IPS-18a (cell line): ENCODE measurements at regions not wholly inside any gene's neighbourhood (a gene's known extent, or its start where the extent isn't known, plus 50 kb on each side); places are given as distances from the start of the nearest gene placed in this dataset.

Experiments
- H3K27ac ChIP-seq: one replicate; pipeline ENCODE4 v1.5.1; 2013; ENCODE audit warnings: low read length
- H3K27me3 ChIP-seq: one replicate; pipeline ENCODE4 v1.6.1; 2013; ENCODE audit warnings: mild to moderate bottlenecking, low read length; ENCODE audit not compliant: control insufficient read depth, insufficient read depth
- H3K36me3 ChIP-seq: one replicate; pipeline ENCODE4 v1.6.1; 2013; ENCODE audit warnings: low read depth, low read length; ENCODE audit not compliant: control insufficient read depth
- H3K4me1 ChIP-seq: one replicate; pipeline ENCODE4 v1.6.1; 2013; ENCODE audit warnings: low read depth, low read length; ENCODE audit not compliant: control insufficient read depth
- H3K4me3 ChIP-seq: one replicate; pipeline ENCODE4 v1.5.1; 2013; ENCODE audit warnings: low read length
- H3K9ac ChIP-seq: one replicate; pipeline ENCODE4 v1.6.1; 2013; ENCODE audit warnings: mild to moderate bottlenecking, low read length, moderate library complexity
- H3K9me3 ChIP-seq: one replicate; pipeline ENCODE4 v1.6.1; 2013; ENCODE audit warnings: low read depth, low read length; ENCODE audit not compliant: control insufficient read depth

DNA sequence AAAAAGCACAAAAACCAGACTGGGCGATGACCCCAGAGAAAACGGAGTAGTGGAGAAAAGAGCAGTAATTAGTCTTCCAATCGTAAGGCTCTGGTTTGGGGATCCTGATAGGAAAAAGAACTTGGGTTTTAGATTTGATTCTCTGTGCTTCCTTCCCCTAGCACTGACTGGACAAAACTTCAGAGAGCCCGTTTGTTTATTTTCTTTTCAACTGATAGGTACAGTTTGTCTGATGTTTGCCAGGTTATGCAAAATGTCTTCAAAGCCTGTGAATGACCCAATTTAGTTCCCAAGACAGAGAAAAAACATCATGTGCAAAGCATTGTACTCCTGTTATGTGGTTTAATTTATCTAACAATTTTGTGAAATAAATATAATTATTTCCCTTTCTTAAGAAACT, 151.1 kb upstream of the COX10 start:
- peaks cover 12% of the 10 kb centered on the region for H3K4me1 ChIP-seq
- H3K27me3 ChIP-seq: no peaks in the 10 kb centered on the region
- H3K9me3 ChIP-seq: no peaks in the 10 kb centered on the region
- H3K9ac ChIP-seq: no peak overlapping the region
- H3K27ac ChIP-seq: no peak overlapping the region
- no peaks in the 10 kb centered on the region for H3K36me3 ChIP-seq
- no peak overlapping the region for H3K4me3 ChIP-seq

DNA sequence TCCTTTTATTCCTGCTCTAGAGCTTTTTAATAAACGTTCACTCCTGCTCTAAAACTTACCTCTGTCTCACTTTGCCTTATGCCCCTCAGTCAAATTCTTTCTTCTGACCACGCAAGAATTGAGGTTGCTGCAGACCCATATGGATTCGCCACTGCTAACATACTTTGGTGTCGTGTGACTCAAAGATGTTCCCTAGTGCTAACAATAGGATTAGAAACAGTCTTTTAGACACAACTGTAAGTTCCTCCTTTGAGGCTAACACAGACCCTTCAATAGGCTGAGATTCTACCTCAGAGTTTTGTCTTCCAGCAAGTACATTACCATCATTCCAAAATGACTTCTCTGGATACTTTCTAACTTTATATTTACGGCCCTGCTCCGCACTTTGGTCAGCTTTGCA, 149.5 kb upstream of the COX10 start:
- Histone ChIP-seq H3K9me3 (no peaks in the 10 kb centered on the region), H3K4me1 (peaks cover 11% of the 10 kb centered on the region), H3K4me3 (no peak overlapping the region), H3K27ac (no peak overlapping the region), H3K27me3 (no peaks in the 10 kb centered on the region), H3K36me3 (no peaks in the 10 kb centered on the region), H3K9ac (no peak overlapping the region)

DNA sequence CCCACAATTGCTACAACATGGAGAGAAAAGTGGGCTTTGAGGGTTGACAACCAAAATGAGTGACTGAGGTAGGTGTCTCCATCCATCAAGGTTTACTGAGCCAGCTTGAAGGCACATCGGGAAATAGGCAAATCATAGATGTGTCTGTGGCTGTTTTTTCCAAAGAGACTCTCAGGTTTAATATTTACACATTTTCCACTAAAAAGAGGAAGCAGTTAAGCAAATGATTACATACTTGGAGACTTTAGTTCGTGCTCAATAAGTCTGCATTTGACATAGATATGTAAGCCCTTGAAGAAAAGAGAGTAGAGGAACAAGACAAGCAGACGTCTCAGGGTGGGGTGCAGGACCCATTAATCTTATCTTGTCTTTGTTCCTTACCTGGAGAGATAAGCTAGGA, 148.9 kb upstream of the COX10 start:
- no peak overlapping the region for H3K4me3 ChIP-seq
- H3K4me1 ChIP-seq: peaks cover 5% of the 10 kb centered on the region
- H3K27me3 ChIP-seq: no peaks in the 10 kb centered on the region
- H3K36me3 ChIP-seq: no peaks in the 10 kb centered on the region
- no peak overlapping the region for H3K9ac ChIP-seq
- H3K27ac ChIP-seq: no peak overlapping the region
- H3K9me3 ChIP-seq: no peaks in the 10 kb centered on the region

DNA sequence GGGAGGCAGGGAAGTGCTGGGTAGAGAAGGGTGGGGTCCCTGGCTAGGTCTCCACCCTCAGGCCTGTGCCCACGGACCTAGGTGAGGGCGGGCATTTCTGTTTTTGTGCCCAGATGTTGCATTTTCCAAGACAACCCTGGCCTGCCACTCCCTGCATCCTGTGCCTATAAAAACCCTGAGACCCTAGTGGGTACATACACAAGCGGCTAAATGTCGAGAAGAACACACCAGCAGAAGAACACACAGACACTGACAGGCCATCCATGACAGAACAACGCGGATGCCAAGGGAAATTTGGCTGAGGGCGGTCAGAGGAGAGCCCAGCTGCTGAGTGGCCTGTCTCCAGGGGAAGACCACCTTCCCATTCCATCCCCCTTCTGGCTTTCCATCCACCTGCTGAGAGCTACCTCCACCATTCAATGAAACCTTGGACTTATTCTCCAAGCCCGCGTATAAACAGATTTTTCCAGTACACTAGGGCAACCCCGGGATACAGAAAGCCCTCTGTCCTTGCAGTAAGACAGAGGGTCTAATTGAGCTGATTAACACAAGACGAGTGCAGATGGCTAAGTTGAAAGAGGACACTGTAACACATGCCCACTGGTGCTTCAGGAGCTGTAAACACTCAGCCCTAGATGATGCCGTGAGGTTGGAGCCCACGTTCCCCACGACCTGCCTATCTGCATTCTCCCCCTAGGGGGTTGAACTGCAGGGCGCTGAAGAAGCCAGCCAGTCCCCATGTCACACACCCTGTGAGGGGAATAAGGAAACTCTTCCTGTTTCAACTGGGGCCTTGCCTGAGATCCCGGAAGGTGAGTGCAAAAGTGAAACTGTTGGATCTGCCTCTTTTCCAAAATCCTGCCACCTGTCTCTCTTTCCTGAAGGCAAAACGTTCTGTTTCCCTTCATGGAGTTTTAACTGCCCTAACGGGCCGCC, 147.2 kb upstream of the COX10 start:
- Histone ChIP-seq H3K9ac (no peak overlapping the region), H3K9me3 (no peaks in the 10 kb centered on the region)

DNA sequence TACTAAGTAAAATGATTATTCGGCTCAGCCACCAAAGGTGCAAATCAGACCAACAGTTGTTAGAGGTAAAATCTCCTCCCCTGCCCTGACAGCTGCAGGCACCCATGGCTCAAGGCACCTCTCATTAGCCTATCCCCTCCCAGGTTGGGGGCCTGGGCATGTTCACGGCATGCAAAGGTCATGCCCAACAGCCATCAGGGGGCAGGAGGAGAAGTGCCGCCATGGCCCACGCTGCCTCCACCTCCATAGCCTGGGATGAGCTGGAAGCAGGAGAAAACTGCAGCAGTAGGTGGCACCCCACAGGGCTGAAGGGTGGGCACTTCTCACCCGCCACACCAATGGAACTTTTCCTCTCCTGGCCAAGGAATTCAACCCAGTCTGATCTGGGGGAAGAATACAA, 146.4 kb upstream of the COX10 start:
- Histone ChIP-seq H3K4me1 (peaks cover 3% of the 10 kb centered on the region), H3K9ac (no peak overlapping the region), H3K4me3 (no peak overlapping the region), H3K27ac (no peak overlapping the region), H3K36me3 (no peaks in the 10 kb centered on the region), H3K9me3 (no peaks in the 10 kb centered on the region), H3K27me3 (no peaks in the 10 kb centered on the region)

More for the DNA sequence above, 147.2 kb upstream of the COX10 start:
- Histone ChIP-seq H3K36me3 (no peaks in the 10 kb centered on the region), H3K4me1 (peaks cover 3% of the 10 kb centered on the region), H3K27me3 (no peaks in the 10 kb centered on the region), H3K27ac (no peak overlapping the region), H3K4me3 (no peak overlapping the region)

DNA sequence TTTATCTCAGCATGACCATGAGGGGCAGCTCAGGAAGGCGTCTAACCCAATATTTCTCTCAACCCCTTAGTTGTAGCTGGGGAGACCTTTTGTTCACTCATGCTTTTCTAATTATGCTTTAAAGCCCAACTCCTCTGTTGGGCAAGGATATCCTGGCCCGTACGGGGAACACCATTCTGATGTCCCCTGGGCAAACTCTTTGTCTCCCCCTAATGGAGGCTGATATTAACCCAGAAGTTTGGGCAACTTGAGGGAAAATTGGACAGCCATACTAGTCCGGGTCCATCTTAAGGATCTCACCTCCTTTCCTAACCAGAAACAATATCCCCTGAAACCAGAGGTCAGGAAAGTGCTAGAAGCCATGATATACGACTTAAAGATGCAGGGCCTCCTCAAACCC, 143.7 kb upstream of the COX10 start:
- no peak overlapping the region for H3K4me3 ChIP-seq
- no peak overlapping the region for H3K27ac ChIP-seq
- H3K4me1 ChIP-seq: peaks cover 3% of the 10 kb centered on the region
- no peaks in the 10 kb centered on the region for H3K9me3 ChIP-seq
- H3K36me3 ChIP-seq: no peaks in the 10 kb centered on the region
- H3K9ac ChIP-seq: no peak overlapping the region
- H3K27me3 ChIP-seq: no peaks in the 10 kb centered on the region

DNA sequence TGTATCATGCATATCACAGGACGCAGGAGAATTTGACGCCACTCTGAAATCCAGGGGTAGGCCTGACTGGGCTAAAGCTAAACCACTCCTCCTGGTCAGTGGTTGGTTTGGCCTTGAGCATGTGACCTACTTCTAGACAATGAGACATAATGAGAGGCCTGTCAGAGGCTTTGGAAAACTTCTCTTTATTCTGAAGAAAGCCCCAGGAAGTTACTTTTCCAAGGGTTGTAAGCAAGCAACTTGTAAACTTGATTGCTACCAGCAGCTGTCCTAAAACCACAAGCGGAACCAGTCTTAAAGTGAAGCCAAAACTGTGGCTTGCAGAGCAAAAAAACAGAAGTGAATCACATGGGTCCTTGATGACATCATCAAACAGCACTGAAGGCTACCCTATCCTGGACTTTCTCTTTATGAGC, 138.2 kb upstream of the COX10 start:
- H3K4me1 ChIP-seq: peaks cover 10% of the 10 kb centered on the region
- H3K36me3 ChIP-seq: no peaks in the 10 kb centered on the region
- H3K9ac ChIP-seq: no peak overlapping the region
- H3K9me3 ChIP-seq: no peaks in the 10 kb centered on the region
- no peak overlapping the region for H3K27ac ChIP-seq
- no peak overlapping the region for H3K4me3 ChIP-seq
- no peaks in the 10 kb centered on the region for H3K27me3 ChIP-seq

DNA sequence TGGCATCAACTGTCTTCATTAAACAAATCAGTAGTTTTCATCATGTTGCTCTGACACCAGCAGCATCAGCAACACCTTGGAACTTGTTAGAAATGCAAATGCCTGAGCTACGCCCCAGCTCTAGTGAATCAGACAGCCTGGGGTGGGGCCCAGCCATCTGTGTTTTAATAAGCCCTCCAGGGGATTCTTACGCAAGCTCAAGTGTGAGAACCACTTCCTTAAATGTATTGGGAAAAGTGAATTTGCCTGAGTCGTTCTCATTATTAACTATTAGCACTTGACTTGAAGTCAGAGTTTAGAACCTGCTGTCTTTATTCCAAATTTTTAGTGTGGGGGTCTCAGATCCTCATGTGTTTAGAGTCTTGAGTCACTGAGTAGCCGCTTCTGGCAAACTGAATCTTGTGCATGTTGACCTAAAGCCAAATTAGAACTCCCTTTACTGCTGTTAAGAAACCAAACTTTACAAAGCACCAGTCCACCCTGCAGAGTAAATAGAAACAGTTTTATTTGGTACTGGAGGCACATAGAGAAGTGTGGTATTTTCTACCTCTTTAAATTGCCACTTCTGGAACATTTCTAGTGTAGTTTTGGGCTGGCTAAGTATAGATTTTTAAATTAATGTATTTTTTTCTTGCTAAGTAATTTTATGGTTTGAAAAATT, 137.4 kb upstream of the COX10 start:
- Histone ChIP-seq H3K9me3 (no peaks in the 10 kb centered on the region), H3K9ac (no peak overlapping the region), H3K27me3 (no peaks in the 10 kb centered on the region), H3K36me3 (no peaks in the 10 kb centered on the region), H3K4me3 (no peak overlapping the region), H3K27ac (no peak overlapping the region), H3K4me1 (peaks cover 10% of the 10 kb centered on the region)

DNA sequence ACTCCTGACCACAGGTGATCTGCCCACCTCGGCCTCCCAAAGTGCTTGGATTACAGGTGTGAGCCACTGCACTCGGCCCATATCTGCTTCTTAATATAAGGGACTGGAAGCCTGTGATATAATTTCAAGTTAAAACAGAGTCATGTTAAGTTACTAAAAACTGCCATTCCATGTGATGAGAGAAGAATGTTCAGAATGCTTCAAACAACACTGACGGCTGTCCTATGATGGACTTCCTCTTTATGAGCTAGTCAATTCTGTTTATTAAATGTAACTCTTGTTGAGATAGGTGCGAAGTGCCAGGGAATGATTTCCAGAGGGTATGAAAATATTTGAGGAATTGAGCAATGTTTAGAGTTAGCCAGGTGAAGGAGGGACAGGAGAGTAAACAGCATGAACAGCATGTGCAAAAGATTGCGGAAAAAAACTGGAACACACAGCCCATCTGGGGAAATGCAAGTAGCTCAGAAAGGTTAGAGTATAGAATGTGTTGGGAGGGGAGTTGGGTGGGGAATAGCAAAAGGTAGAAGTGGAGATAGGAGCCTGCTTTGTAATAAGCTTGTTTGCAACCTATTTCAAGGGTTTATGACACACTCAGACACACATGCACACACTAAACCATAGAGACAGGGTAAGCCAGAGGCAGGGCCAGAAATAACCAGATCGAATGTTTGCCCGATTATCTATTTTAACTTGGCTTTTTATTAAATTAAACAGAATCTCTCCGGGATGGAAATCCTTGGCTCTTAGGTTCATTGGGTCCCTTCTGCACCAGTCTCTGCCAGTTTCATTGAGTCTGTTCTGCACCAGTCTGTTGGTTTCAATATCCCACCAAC, 135.6 kb upstream of the COX10 start:
- Histone ChIP-seq H3K27ac (no peak overlapping the region), H3K4me3 (no peak overlapping the region), H3K27me3 (no peaks in the 10 kb centered on the region), H3K9ac (no peak overlapping the region), H3K4me1 (peaks cover 10% of the 10 kb centered on the region), H3K36me3 (no peaks in the 10 kb centered on the region), H3K9me3 (no peaks in the 10 kb centered on the region)

DNA sequence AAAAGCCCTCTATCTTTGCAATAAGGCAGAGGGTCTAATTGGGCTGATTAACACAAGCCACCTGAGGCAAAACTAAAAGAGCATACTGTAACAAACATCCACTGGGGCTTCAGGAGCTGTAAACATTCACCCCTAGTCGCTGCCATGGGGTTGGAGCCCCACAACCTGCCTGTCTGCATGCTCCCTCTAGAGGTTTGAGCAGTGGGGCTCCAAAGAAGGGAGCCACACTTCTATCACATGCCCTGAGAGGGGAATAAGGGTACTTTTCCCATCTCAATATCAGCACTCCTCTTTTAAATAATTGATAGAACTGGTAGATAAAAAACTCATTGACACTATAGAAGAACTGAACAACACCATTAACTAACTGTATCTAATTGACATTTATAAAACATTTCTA, 130.1 kb upstream of the COX10 start:
- Histone ChIP-seq H3K4me3 (no peak overlapping the region), H3K9me3 (no peaks in the 10 kb centered on the region), H3K27ac (no peak overlapping the region), H3K9ac (no peak overlapping the region), H3K4me1 (no peaks in the 10 kb centered on the region), H3K27me3 (no peaks in the 10 kb centered on the region), H3K36me3 (no peaks in the 10 kb centered on the region)

DNA sequence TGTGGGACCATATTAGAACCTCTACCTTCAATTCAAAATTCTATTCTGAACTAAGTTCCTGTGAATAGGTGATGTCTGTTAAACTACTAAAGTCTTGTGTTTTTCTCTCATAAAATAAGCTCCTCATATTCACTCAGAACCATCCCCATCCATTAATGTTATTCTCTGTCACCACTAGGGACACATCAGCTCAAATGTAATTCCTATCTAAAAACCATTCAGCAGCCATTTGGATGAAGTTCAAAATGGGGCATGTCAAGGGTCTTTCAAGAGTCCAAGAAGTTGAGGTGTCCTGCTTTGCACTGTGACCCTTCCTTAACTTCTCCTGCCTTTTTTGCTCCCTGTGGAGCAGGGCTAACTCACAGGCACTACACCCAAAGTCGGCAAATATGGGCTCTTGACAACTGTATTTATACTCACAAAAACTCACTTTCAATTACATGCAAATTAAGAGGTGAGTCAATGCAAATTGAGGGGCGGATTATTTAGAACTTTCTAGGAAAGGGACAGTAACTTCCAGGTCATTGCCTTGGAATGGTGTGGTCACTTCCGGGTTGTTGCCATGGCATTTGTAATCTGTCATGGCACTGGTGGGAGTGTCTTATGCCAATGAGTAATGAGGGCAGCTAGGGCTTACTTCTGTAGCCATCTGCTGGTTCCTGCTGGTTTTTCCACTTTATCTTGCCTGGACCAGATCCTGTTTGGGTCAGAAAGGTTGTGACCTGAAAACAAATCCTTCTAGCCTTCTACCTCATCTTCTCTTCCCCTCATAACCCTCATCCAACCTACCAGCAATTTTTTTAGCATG, 128.2 kb upstream of the COX10 start:
- Histone ChIP-seq H3K9me3 (no peaks in the 10 kb centered on the region), H3K27me3 (no peaks in the 10 kb centered on the region), H3K4me3 (no peak overlapping the region), H3K4me1 (no peaks in the 10 kb centered on the region), H3K27ac (no peak overlapping the region), H3K9ac (no peak overlapping the region), H3K36me3 (no peaks in the 10 kb centered on the region)
